Gastrocnemius medialis (tissue), 4 donors: ENCODE measurements at regions not wholly inside any gene's neighbourhood (a gene's known extent, or its start where the extent isn't known, plus 50 kb on each side); places are given as distances from the start of the nearest gene placed in this dataset.

Experiments used
- ATAC-seq, 2 donors: fragments of 150-250 bp; one replicate each; pipeline ENCODE4 v1.9.1; 2016
- DNase-seq, 2 donors: peaks; one replicate each; pipeline ENCODE4 v3.0.0-alpha.2; 2019
- H3K27ac ChIP-seq, 4 donors: fragments of 200-600 bp; sonication (generic); 1 replicate in 1 of 4; 2 replicates in 3 of 4; pipeline ENCODE4 v1.5.1; 2016 to 2018; ENCODE audit warnings: mild to moderate bottlenecking in 2 of 4, moderate library complexity in 1 of 4
- H3K27me3 ChIP-seq, 3 donors: fragments of 200-600 bp; sonication (generic) in 2 of 3; 1 replicate in 1 of 3; 2 replicates in 2 of 3; pipeline versions ENCODE4 v1.5.1 to v1.6.0; 2016 to 2019; ENCODE audit warnings: mild to moderate bottlenecking in 1 of 3, moderate library complexity in 1 of 3
- H3K36me3 ChIP-seq, 2 donors: fragments of 200-600 bp; sonication (generic) in 1 of 2; one replicate each; pipeline ENCODE4 v1.5.1; 2017 to 2018
- H3K4me1 ChIP-seq, 2 donors: fragments of 200-600 bp; sonication (generic) in 1 of 2; one replicate each; pipeline ENCODE4 v1.5.1; 2016 to 2017; ENCODE audit warnings: mild to moderate bottlenecking in 2 of 2
- H3K4me3 ChIP-seq, 4 donors: fragments of 200-600 bp; sonication (generic) in 3 of 4; 1 replicate in 1 of 4; 2 replicates in 3 of 4; pipeline ENCODE4 v1.5.1; 2016 to 2019; ENCODE audit warnings: mild to moderate bottlenecking in 2 of 4
- H3K9me3 ChIP-seq, 3 donors: fragments of 200-600 bp; sonication (generic) in 2 of 3; 1 replicate in 1 of 3; 2 replicates in 2 of 3; pipeline ENCODE4 v1.5.1; 2016 to 2019
- POLR2A ChIP-seq, 2 donors: fragments of 450-650 bp; IDR thresholded peaks; one replicate each; pipeline ENCODE4 v1.6.1; 2017; ENCODE audit warnings: antibody characterized with exemption in 2 of 2, mild to moderate bottlenecking in 2 of 2, moderate library complexity in 2 of 2
- in situ Hi-C, 4 donors: fragments of 200-750 bp; cut with MboI; loops; one replicate each; pipeline versions ENCODE4 v1.15.0 to v1.8.0; 2017; ENCODE audit warnings: low sequenced_read_pairs in 4 of 4
- intact Hi-C: fragments of 100-400 bp; cut with DNase I; formaldehyde crosslinking; loops from one replicate; pipeline ENCODE4 v1.15.1; 2023; ENCODE audit warnings: low total_unique reads
- TF ChIP-seq, protein P1 (sequence below), 5 experiments: fragments of 450-650 bp in 3 of 5; fragments of 200-600 bp in 2 of 5; sonication (generic) in 2 of 5; IDR thresholded peaks in 4 of 5; conservative IDR thresholded peaks in 1 of 5; 1 replicate in 4 of 5; 2 replicates in 1 of 5; pipeline ENCODE4 v1.5.1; 2016 to 2019; ENCODE audit warnings: antibody characterized with exemption in 5 of 5, mild to moderate bottlenecking in 3 of 5, moderate library complexity in 3 of 5

DNA sequence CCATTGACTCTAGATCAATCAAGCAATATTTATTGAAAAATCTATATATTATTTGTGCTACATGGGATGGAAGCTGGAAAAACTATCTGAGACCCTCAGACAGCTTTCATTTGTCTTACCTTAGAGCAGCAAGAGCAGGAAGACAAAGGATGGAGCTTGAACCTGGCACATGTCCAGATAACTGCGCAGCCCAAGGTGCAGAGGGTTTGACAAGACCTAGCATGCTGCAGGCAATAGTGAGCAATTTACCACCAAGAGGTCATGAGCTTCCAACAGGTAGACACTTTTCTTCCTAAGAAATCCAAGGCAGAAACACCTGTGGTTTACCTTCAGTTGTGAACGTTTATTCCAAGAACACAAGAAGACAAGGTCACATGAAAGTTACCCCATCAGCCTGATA is 214.7 kb upstream of the NECTIN3 start:
- Histone ChIP-seq H3K4me3 (no peak overlapping the region), H3K27me3 (no peaks in the 10 kb centered on the region), H3K36me3 (no peaks in the 10 kb centered on the region), H3K4me1 (no peaks in the 10 kb centered on the region), H3K9me3 (no peaks in the 10 kb centered on the region), H3K27ac (no peak overlapping the region)
- in situ Hi-C loops (no loop called here), intact Hi-C loops (no loop called here)
- ATAC-seq (no peak), DNase-seq (no peak)
- TF ChIP-seq, protein P1, sequence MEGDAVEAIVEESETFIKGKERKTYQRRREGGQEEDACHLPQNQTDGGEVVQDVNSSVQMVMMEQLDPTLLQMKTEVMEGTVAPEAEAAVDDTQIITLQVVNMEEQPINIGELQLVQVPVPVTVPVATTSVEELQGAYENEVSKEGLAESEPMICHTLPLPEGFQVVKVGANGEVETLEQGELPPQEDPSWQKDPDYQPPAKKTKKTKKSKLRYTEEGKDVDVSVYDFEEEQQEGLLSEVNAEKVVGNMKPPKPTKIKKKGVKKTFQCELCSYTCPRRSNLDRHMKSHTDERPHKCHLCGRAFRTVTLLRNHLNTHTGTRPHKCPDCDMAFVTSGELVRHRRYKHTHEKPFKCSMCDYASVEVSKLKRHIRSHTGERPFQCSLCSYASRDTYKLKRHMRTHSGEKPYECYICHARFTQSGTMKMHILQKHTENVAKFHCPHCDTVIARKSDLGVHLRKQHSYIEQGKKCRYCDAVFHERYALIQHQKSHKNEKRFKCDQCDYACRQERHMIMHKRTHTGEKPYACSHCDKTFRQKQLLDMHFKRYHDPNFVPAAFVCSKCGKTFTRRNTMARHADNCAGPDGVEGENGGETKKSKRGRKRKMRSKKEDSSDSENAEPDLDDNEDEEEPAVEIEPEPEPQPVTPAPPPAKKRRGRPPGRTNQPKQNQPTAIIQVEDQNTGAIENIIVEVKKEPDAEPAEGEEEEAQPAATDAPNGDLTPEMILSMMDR (IDR thresholded peaks at IDR 0.05 in 4 of 5, conservative IDR thresholded peaks at IDR 0.05 in 1 of 5) = no peak
- TF ChIP-seq POLR2A (IDR thresholded peaks at IDR 0.05) = no peak

DNA sequence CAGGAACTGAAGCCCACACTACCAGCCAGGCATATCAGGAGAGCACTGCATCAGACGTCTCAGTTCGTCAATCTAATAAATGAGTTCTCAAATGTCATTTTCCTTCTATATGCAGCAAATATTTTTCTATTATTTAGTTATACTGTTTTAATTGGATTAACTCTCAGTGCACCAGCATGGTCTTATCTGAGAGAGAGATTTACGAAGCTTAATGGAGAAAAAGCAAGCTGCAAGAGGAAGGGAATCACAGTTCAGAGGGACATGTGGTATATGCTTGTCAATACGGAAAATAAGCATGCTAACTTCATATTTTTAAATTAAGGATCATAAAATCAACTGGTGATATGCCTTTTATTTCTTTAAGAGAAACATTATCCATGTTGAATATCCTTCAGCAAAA is 213.1 kb upstream of the NECTIN3 start:
- Histone ChIP-seq H3K4me1 (no peaks in the 10 kb centered on the region), H3K27me3 (no peaks in the 10 kb centered on the region), H3K27ac (no peak overlapping the region), H3K4me3 (no peak overlapping the region), H3K9me3 (no peaks in the 10 kb centered on the region), H3K36me3 (no peaks in the 10 kb centered on the region)
- ATAC-seq (no peak), DNase-seq (no peak)
- TF ChIP-seq, protein P1 (IDR thresholded peaks at IDR 0.05 in 4 of 5, conservative IDR thresholded peaks at IDR 0.05 in 1 of 5) = no peak
- no peak for TF ChIP-seq POLR2A (IDR thresholded peaks at IDR 0.05)
- intact Hi-C loops = no loop called here
- in situ Hi-C loops = no loop called here

DNA sequence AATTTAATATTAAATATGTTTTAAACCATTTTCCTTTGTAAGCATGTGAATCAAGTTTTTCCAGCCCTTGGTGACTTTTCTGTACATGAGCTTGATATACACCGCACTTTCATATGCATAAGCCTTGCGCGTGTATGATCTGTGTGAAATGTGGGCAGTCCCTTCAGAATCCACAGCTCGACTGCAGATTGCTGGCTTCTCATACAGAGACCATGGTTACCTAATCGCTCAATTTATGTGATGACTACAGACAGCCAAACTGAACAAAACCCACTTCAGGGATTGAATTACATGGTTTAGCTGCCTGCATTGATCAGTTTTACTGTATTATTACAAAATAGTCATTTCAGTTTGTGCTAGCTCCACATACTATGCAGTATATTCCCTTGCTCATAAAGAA is 212.3 kb upstream of the NECTIN3 start:
- Histone ChIP-seq H3K4me1 (no peaks in the 10 kb centered on the region), H3K4me3 (no peak overlapping the region), H3K27me3 (no peaks in the 10 kb centered on the region), H3K36me3 (no peaks in the 10 kb centered on the region), H3K9me3 (no peaks in the 10 kb centered on the region), H3K27ac (no peak overlapping the region)
- no peak for ATAC-seq
- in situ Hi-C loops (no loop called here), intact Hi-C loops (no loop called here)
- no peak for DNase-seq
- TF ChIP-seq POLR2A (IDR thresholded peaks at IDR 0.05) = no peak
- TF ChIP-seq, protein P1 (IDR thresholded peaks at IDR 0.05 in 4 of 5, conservative IDR thresholded peaks at IDR 0.05 in 1 of 5) = no peak

DNA sequence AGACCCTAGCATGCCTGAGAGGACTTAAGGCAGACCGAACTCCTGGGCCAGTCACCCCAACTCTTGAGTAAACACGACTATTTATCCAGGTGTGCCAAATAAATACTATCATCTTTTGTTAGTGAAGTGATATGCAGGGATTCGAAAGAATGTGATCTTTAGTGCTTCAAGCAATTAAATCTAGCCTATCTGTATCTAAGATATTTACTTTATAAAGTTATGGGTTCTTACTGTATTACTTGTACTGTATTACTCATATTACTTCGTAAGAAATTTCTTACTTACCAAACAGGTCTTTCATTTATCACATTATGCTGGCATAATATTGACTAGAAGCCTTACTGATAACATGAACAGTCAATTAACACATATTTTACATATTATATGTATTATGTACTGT is 211.6 kb upstream of the NECTIN3 start:
- no peak for ATAC-seq
- in situ Hi-C loops (no loop called here), intact Hi-C loops (no loop called here)
- TF ChIP-seq, protein P1 (IDR thresholded peaks at IDR 0.05 in 4 of 5, conservative IDR thresholded peaks at IDR 0.05 in 1 of 5) = no peak
- TF ChIP-seq POLR2A (IDR thresholded peaks at IDR 0.05) = no peak
- no peak for DNase-seq
- Histone ChIP-seq H3K36me3 (no peaks in the 10 kb centered on the region), H3K9me3 (no peaks in the 10 kb centered on the region), H3K4me3 (no peak overlapping the region), H3K27me3 (no peaks in the 10 kb centered on the region), H3K27ac (no peak overlapping the region), H3K4me1 (no peaks in the 10 kb centered on the region)

DNA sequence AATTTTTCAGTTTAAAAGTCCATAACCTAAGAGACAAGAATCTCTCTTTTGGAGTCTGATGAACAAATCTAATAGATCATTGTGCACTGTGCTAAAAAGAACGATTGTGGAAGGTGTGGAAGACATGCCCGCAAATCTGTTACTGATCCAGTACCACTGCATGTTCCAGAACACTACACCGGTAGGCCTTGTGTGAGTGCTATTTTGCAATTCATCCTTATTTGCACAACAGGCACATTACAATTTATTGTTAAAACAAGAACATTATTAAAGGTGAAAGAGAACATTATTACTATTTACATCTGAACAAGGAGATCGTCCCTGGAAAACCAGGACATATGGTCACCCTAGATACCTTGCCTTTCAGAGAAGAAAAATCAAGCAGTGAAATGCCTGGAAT is 205.7 kb upstream of the NECTIN3 start:
- no peaks in the 10 kb centered on the region for H3K9me3 ChIP-seq
- in situ Hi-C loops = no loop called here
- no peak overlapping the region for H3K27ac ChIP-seq
- no peaks in the 10 kb centered on the region for H3K27me3 ChIP-seq
- no peak overlapping the region for H3K4me3 ChIP-seq
- intact Hi-C loops = no loop called here
- TF ChIP-seq POLR2A (IDR thresholded peaks at IDR 0.05) = no peak
- TF ChIP-seq, protein P1 (IDR thresholded peaks at IDR 0.05 in 4 of 5, conservative IDR thresholded peaks at IDR 0.05 in 1 of 5) = no peak
- no peaks in the 10 kb centered on the region for H3K36me3 ChIP-seq
- no peak for ATAC-seq
- DNase-seq = no peak
- H3K4me1 ChIP-seq = no peaks in the 10 kb centered on the region
